Body of pancreas (tissue), 4 donors: ENCODE measurements at regions not wholly inside any gene's neighbourhood (a gene's known extent, or its start where the extent isn't known, plus 50 kb on each side); places are given as distances from the start of the nearest gene placed in this dataset.

Experiments used
- CTCF ChIP-seq, 7 experiments: fragments of 450-650 bp in 4 of 7; fragments of 200-600 bp in 3 of 7; sonication (generic) in 3 of 7; IDR thresholded peaks; one replicate each; pipeline ENCODE4 v1.5.1; 2016 to 2019; ENCODE audit warnings: antibody characterized with exemption in 7 of 7
- POLR2A ChIP-seq, 3 donors: fragments of 450-650 bp; IDR thresholded peaks; one replicate each; pipeline ENCODE4 v1.6.1; 2016; ENCODE audit warnings: antibody characterized with exemption in 3 of 3, mild to moderate bottlenecking in 2 of 3

- TF ChIP-seq CTCF (IDR thresholded peaks at IDR 0.05) (peak in 1 of 7 experiments; percentile 9), POLR2A (IDR thresholded peaks at IDR 0.05) (no peak)
Observed at GRCh38 chr13:31930901-31931522, 100.6 kb upstream of the FRY start.
